H1 (cell line): ENCODE measurements at regions not wholly inside any gene's neighbourhood (a gene's known extent, or its start where the extent isn't known, plus 50 kb on each side); places are given as distances from the start of the nearest gene placed in this dataset.

Source experiments
- BRCA1 ChIP-seq: IDR thresholded peaks from 2 replicates; pipeline ENCODE4 v1.6.1; 2012; ENCODE audit warnings: low read depth, low read length, improper control_type of control experiment
- CHD1 ChIP-seq: IDR thresholded peaks from 2 replicates; pipeline ENCODE4 v1.6.1; 2012; ENCODE audit warnings: low read depth, low read length, improper control_type of control experiment
- CREB1 ChIP-seq: IDR thresholded peaks from 2 replicates; pipeline ENCODE4 v1.6.1; 2012; ENCODE audit warnings: inconsistent platforms
- CTCF ChIP-seq, 3 experiments: IDR thresholded peaks; 1 replicate in 2 of 3; 2 replicates in 1 of 3; pipeline versions ENCODE4 v1.5.1 to v1.6.1; 2011; ENCODE audit warnings: low read length in 3 of 3, mild to moderate bottlenecking in 3 of 3, inconsistent platforms in 2 of 3, low read depth in 1 of 3, moderate library complexity in 1 of 3; ENCODE audit not compliant: insufficient read depth in 1 of 3; ENCODE audit errors: control extremely low read depth in 1 of 3
- EP300 ChIP-seq, 2 experiments: IDR thresholded peaks; 1 replicate in 1 of 2; 2 replicates in 1 of 2; pipeline ENCODE4 v1.6.1; 2011 to 2012; ENCODE audit warnings: low read depth in 2 of 2, low read length in 2 of 2, mild to moderate bottlenecking in 2 of 2, borderline replicate concordance in 1 of 2, inconsistent platforms in 1 of 2, moderate library complexity in 1 of 2
- FOSL1 ChIP-seq: IDR thresholded peaks from 2 replicates; pipeline ENCODE4 v1.6.1; 2011; ENCODE audit warnings: mild to moderate bottlenecking, low read depth, low read length, moderate library complexity; ENCODE audit not compliant: insufficient read depth
- HDAC2 ChIP-seq, 2 experiments: fragments of 300-600 bp in 1 of 2; sonication (generic) in 1 of 2; IDR thresholded peaks; 2 replicates each; pipeline ENCODE4 v1.6.1; 2011 to 2012; ENCODE audit warnings: low read depth in 2 of 2, low read length in 2 of 2, mild to moderate bottlenecking in 2 of 2, moderate library complexity in 2 of 2, borderline replicate concordance in 1 of 2, inconsistent platforms in 1 of 2
- NRF1 ChIP-seq: IDR thresholded peaks from 2 replicates; pipeline ENCODE4 v1.6.1; 2011; ENCODE audit warnings: mild to moderate bottlenecking, low read depth, low read length, improper control_type of control experiment
- POLR2AphosphoS5 ChIP-seq: IDR thresholded peaks from 2 replicates; pipeline ENCODE4 v1.6.1; 2011; ENCODE audit warnings: low read depth, low read length
- RNF2 ChIP-seq: fragments of 200-900, 300-1000 bp; sonication (generic); IDR thresholded peaks from 2 replicates; pipeline ENCODE4 v1.7.1; 2016; ENCODE audit warnings: borderline replicate concordance, low read depth, mild to moderate bottlenecking, antibody characterized with exemption, low read length; ENCODE audit not compliant: poor library complexity, severe bottlenecking; ENCODE audit errors: missing control alignments
- SIN3A ChIP-seq, 2 experiments: IDR thresholded peaks in 1 of 2; conservative IDR thresholded peaks in 1 of 2; 2 replicates each; pipeline ENCODE4 v1.6.1; 2011 to 2012; ENCODE audit warnings: low read length in 2 of 2, improper control_type of control experiment in 1 of 2, low read depth in 1 of 2, mild to moderate bottlenecking in 1 of 2
- TAF1 ChIP-seq: IDR thresholded peaks from 2 replicates; pipeline ENCODE4 v1.6.1; 2011; ENCODE audit warnings: mild to moderate bottlenecking, low read depth, low read length
- TAF7 ChIP-seq: optimal IDR thresholded peaks from 2 replicates; pipeline ENCODE3; 2011; ENCODE audit warnings: low read depth, mild to moderate bottlenecking, inconsistent platforms, low read length, moderate library complexity, borderline replicate concordance
- TF ChIP-seq, protein P1 (sequence below): IDR thresholded peaks from 2 replicates; pipeline ENCODE4 v1.6.1; 2011; ENCODE audit warnings: low read depth, mild to moderate bottlenecking, low read length; ENCODE audit not compliant: insufficient read depth

- no peak for TF ChIP-seq CTCF (IDR thresholded peaks at IDR 0.05; ENCODE audit: control extremely low read depth in 1 of 3, insufficient read depth in 1 of 3, low read depth in 1 of 3, low read length in 3 of 3)
- no peak for TF ChIP-seq TAF1
- TF ChIP-seq POLR2AphosphoS5: no peak
- TF ChIP-seq BRCA1: no peak
- no peak for TF ChIP-seq EP300 (IDR thresholded peaks at IDR 0.05; ENCODE audit: borderline replicate concordance in 1 of 2, low read depth in 2 of 2, low read length in 2 of 2)
- no peak for TF ChIP-seq SIN3A (conservative IDR thresholded peaks at IDR 0.05 in 1 of 2, IDR thresholded peaks at IDR 0.05 in 1 of 2; ENCODE audit: low read depth in 1 of 2, low read length in 2 of 2)
- no peak for TF ChIP-seq CHD1
- TF ChIP-seq HDAC2 (IDR thresholded peaks at IDR 0.05; ENCODE audit: borderline replicate concordance in 1 of 2, low read depth in 2 of 2, low read length in 2 of 2): no peak
- TF ChIP-seq, protein P1, sequence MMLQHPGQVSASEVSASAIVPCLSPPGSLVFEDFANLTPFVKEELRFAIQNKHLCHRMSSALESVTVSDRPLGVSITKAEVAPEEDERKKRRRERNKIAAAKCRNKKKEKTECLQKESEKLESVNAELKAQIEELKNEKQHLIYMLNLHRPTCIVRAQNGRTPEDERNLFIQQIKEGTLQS: no peak
- no peak for TF ChIP-seq TAF7
- no peak for TF ChIP-seq RNF2
- no peak for TF ChIP-seq NRF1
- no peak for TF ChIP-seq CREB1
- no peak for TF ChIP-seq FOSL1
Observed at GRCh38 chr5:38121420-38121819, 136.9 kb upstream of the EGFLAM start.
